B cell (primary cell): ENCODE measurements at regions not wholly inside any gene's neighbourhood (a gene's known extent, or its start where the extent isn't known, plus 50 kb on each side); places are given as distances from the start of the nearest gene placed in this dataset.

Source experiments
- ATAC-seq: fragments of 200-7000 bp; cut with Tn5 transposase; one replicate; pipeline ENCODE4 v1.10.0; 2021; ENCODE audit warnings: low read depth, mild to moderate bottlenecking, moderate number of reproducible peaks, moderate library complexity
- CTCF ChIA-PET: fragments of 350-600 bp; sonication (Branson Sonifier 250); formaldehyde crosslinking; loops from one replicate; lab custom pipeline; 2021; ENCODE audit warnings: antibody characterized with exemption, inconsistent platforms; lab: Charles Lee
- POLR2A ChIA-PET: fragments of 350-600 bp; sonication (Branson Sonifier 250); formaldehyde crosslinking; loops from one replicate; lab custom pipeline; 2021; ENCODE audit warnings: antibody characterized with exemption; lab: Charles Lee
- DNase-seq: peaks from one replicate; pipeline ENCODE4 v3.0.0; 2013
- H2AFZ ChIP-seq: 2 replicates; pipeline ENCODE4 v1.6.1; 2012; ENCODE audit warnings: mild to moderate bottlenecking, low read depth, low read length; ENCODE audit not compliant: insufficient read depth, poor library complexity, severe bottlenecking
- H3K27ac ChIP-seq, 2 donors: 1 replicate in 1 of 2; 2 replicates in 1 of 2; pipeline ENCODE4 v1.5.1; 2012 to 2013; ENCODE audit warnings: low read length in 2 of 2, mild to moderate bottlenecking in 2 of 2, moderate library complexity in 1 of 2
- H3K27me3 ChIP-seq, 4 experiments: fragments of 200-600 bp in 1 of 4; sonication (generic) in 1 of 4; replicated peaks in 1 of 4; 1 replicate in 2 of 4; 2 replicates in 2 of 4; pipeline versions ENCODE4 v1.6.1 to v1.7.0; 2013 to 2016; ENCODE audit warnings: low read length in 3 of 4, mild to moderate bottlenecking in 2 of 4, mixed read lengths in 1 of 4, moderate library complexity in 1 of 4; ENCODE audit not compliant: insufficient read depth in 4 of 4, control insufficient read depth in 3 of 4; ENCODE audit errors: control extremely low read depth in 1 of 4
- H3K36me3 ChIP-seq, 2 experiments: replicated peaks in 1 of 2; 1 replicate in 1 of 2; 2 replicates in 1 of 2; pipeline versions ENCODE4 v1.6.1 to v1.7.1; 2013; ENCODE audit warnings: low read length in 1 of 2; ENCODE audit not compliant: insufficient read depth in 2 of 2, control insufficient read depth in 1 of 2; ENCODE audit errors: control extremely low read depth in 1 of 2, extremely low read depth in 1 of 2
- H3K4me1 ChIP-seq, 2 donors: fragments of 200-600 bp in 1 of 2; sonication (generic) in 1 of 2; 1 replicate in 1 of 2; 2 replicates in 1 of 2; pipeline versions ENCODE4 v1.5.1 to v1.6.1; 2013 to 2017; ENCODE audit warnings: low read length in 2 of 2; ENCODE audit not compliant: control insufficient read depth in 2 of 2, insufficient read depth in 2 of 2
- H3K4me2 ChIP-seq: replicated peaks from 2 replicates; pipeline ENCODE3; 2012; ENCODE audit warnings: mild to moderate bottlenecking, low read depth, low read length; ENCODE audit not compliant: poor library complexity, severe bottlenecking
- H3K4me3 ChIP-seq, 5 experiments: fragments of 200-600 bp in 1 of 5; sonication (generic) in 1 of 5; 1 replicate in 3 of 5; 2 replicates in 2 of 5; pipeline versions ENCODE4 v1.5.1 to v1.7.0; 2011 to 2016; ENCODE audit warnings: low read length in 4 of 5, mild to moderate bottlenecking in 4 of 5, low read depth in 2 of 5, control low read depth in 1 of 5, moderate library complexity in 1 of 5; ENCODE audit not compliant: insufficient read depth in 1 of 5; ENCODE audit errors: control extremely low read depth in 1 of 5, extremely low read depth in 1 of 5
- H3K79me2 ChIP-seq: fragments of 200-600 bp; sonication (generic); one replicate; pipeline ENCODE4 v1.6.0; 2016; ENCODE audit warnings: low read length; ENCODE audit not compliant: control insufficient read depth, insufficient read depth
- H3K9ac ChIP-seq: fragments of 200-600 bp; sonication (generic); 2 replicates; pipeline ENCODE4 v1.6.1; 2017; ENCODE audit warnings: mild to moderate bottlenecking, low read length, moderate library complexity
- H3K9me3 ChIP-seq, 3 donors: one replicate each; pipeline versions ENCODE4 v1.6.1 to v1.7.1; 2013; ENCODE audit warnings: low read length in 2 of 3; ENCODE audit not compliant: control insufficient read depth in 2 of 3, insufficient read depth in 1 of 3; ENCODE audit errors: control extremely low read depth in 1 of 3
- H4K20me1 ChIP-seq: 2 replicates; pipeline ENCODE4 v1.6.0; 2012; ENCODE audit warnings: mild to moderate bottlenecking, low read length; ENCODE audit not compliant: insufficient read depth, control insufficient read depth, poor library complexity, severe bottlenecking
- H3K27ac Mint-ChIP-seq: one replicate; pipeline ENCODE4 v1.8.0; 2021; ENCODE audit warnings: mixed read lengths
- H3K27me3 Mint-ChIP-seq: one replicate; pipeline ENCODE4 v1.8.0; 2021; ENCODE audit warnings: mixed read lengths
- H3K4me1 Mint-ChIP-seq: one replicate; pipeline ENCODE4 v1.8.0; 2021; ENCODE audit warnings: mixed read lengths
- H3K4me3 Mint-ChIP-seq: one replicate; pipeline ENCODE4 v1.8.0; 2021; ENCODE audit warnings: mixed read lengths
- H3K9me3 Mint-ChIP-seq: one replicate; pipeline ENCODE4 v1.8.0; 2022; ENCODE audit warnings: mixed read lengths; ENCODE audit not compliant: insufficient read depth
- CTCF ChIP-seq: fragments of 200-600 bp; IDR thresholded peaks from one replicate; pipeline ENCODE4 v1.8.0; 2022; ENCODE audit warnings: antibody characterized with exemption, mild to moderate bottlenecking
- EZH2 ChIP-seq: IDR thresholded peaks from 2 replicates; pipeline ENCODE4 v1.6.1; 2012; ENCODE audit warnings: borderline replicate concordance, low read depth, mild to moderate bottlenecking, moderate library complexity, low read length; ENCODE audit not compliant: insufficient read depth, poor library complexity, severe bottlenecking
- WGBS: methylation state at CpG from one replicate; pipeline ENCODE4 v1.1.5; 2013; ENCODE audit warnings: missing lambda C conversion rate; ENCODE audit not compliant: insufficient coverage; 5-methylcytosine and 5-hydroxymethylcytosine counted together
- intact Hi-C: fragments of 100-400 bp; cut with micrococcal nuclease; formaldehyde crosslinking; loops from one replicate; pipeline ENCODE4 v1.10.0; 2022

- Histone ChIP-seq H3K36me3 (no peaks in the 10 kb centered on the region), H3K79me2 (no peaks in the 10 kb centered on the region), H3K4me2 (no peak overlapping the region), H3K9ac (no peak overlapping the region), H3K9me3 (peaks cover 0 to 5% (median 0%) of the 10 kb centered on the region in 3 donors), H3K4me1 (no peaks in the 10 kb centered on the region), H3K27ac (no peak overlapping the region), H3K27me3 (no peaks in the 10 kb centered on the region), H4K20me1 (no peaks in the 10 kb centered on the region), H3K4me3 (no peak overlapping the region), H2AFZ (no peak overlapping the region)
- ChIA-PET CTCF (no interaction called here), POLR2A (no interaction called here)
- no peaks in the 10 kb centered on the region for H3K9me3 Mint-ChIP-seq
- DNase-seq (no peak), ATAC-seq (no peak)
- no peak overlapping the region for H3K27ac Mint-ChIP-seq
- no peak overlapping the region for H3K4me3 Mint-ChIP-seq
- TF ChIP-seq EZH2: no peak
- TF ChIP-seq CTCF: no peak
- H3K27me3 Mint-ChIP-seq: no peaks in the 10 kb centered on the region
- intact Hi-C loops: no loop called here
- H3K4me1 Mint-ChIP-seq: no peaks in the 10 kb centered on the region
Observed at GRCh38 chr6:121876721-121877120, 441.3 kb downstream of the GJA1 start.

GRCh38 chr6:121879149-121879548 is 443.7 kb downstream of the GJA1 start:
- H3K27me3 Mint-ChIP-seq: no peaks in the 10 kb centered on the region
- intact Hi-C loops: no loop called here
- POLR2A ChIA-PET: no interaction called here
- CTCF ChIA-PET: no interaction called here
- Histone ChIP-seq H3K4me2 (no peak overlapping the region), H3K9me3 (no peaks in the 10 kb centered on the region), H3K9ac (no peak overlapping the region), H2AFZ (no peak overlapping the region), H3K36me3 (no peaks in the 10 kb centered on the region), H3K4me3 (no peak overlapping the region), H3K27ac (no peak overlapping the region), H4K20me1 (no peaks in the 10 kb centered on the region), H3K79me2 (no peaks in the 10 kb centered on the region), H3K27me3 (no peaks in the 10 kb centered on the region), H3K4me1 (no peaks in the 10 kb centered on the region)
- no CpG with 5 or more reads among the region's 1 CpG for WGBS
- DNase-seq (no peak), ATAC-seq (no peak)
- no peak overlapping the region for H3K27ac Mint-ChIP-seq
- TF ChIP-seq CTCF (no peak), EZH2 (no peak)
- no peaks in the 10 kb centered on the region for H3K9me3 Mint-ChIP-seq
- H3K4me1 Mint-ChIP-seq: no peaks in the 10 kb centered on the region
- no peak overlapping the region for H3K4me3 Mint-ChIP-seq
